ENCODE measurements at regions not wholly inside any gene's neighbourhood (a gene's known extent, or its start where the extent isn't known, plus 50 kb on each side); places are given as distances from the start of the nearest gene placed in this dataset.
"Not testable (repeated sequence)": the region's sequence is repeated elsewhere in the genome, so short reads cannot be mapped to it uniquely, and the experiment has no call there.

GRCh38 chr13:60280524-60280923 lies 116.5 kb upstream of the TDRD3 start:
- DNase-seq; in situ Hi-C loops (cut with MboI; ENCODE audit: low pct_unique_long_range_greater_than_20kb, low sequenced_read_pairs): not testable (repeated sequence)

- in situ Hi-C loops (cut with MboI; ENCODE audit: low pct_unique_long_range_greater_than_20kb, low sequenced_read_pairs), result no loop called here
- DNase-seq, result no peak
Observed at GRCh38 chr13:60282186-60282585, 114.8 kb upstream of the TDRD3 start.

GRCh38 chr13:60282708-60283107 lies 114.3 kb upstream of the TDRD3 start:
- in situ Hi-C loops (cut with MboI; ENCODE audit: low pct_unique_long_range_greater_than_20kb, low sequenced_read_pairs), result no loop called here
- DNase-seq, result no peak

- in situ Hi-C loops (cut with MboI; ENCODE audit: low pct_unique_long_range_greater_than_20kb, low sequenced_read_pairs), result no loop called here
- no peak for DNase-seq
Observed at GRCh38 chr13:60286707-60287106, 110.3 kb upstream of the TDRD3 start.

GRCh38 chr13:60288569-60288968 lies 108.5 kb upstream of the TDRD3 start:
- in situ Hi-C loops (cut with MboI; ENCODE audit: low pct_unique_long_range_greater_than_20kb, low sequenced_read_pairs), result no loop called here
- DNase-seq, result no peak

- no peak for DNase-seq
Observed at GRCh38 chr13:60303166-60303565, 93.9 kb upstream of the TDRD3 start.

GRCh38 chr13:60311527-60311926 lies 85.5 kb upstream of the TDRD3 start:
- in situ Hi-C loops (cut with MboI; ENCODE audit: low pct_unique_long_range_greater_than_20kb, low sequenced_read_pairs), result no loop called here
- DNase-seq, result no peak

More at GRCh38 chr13:60303166-60303565, 93.9 kb upstream of the TDRD3 start:
- in situ Hi-C loops (cut with MboI; ENCODE audit: low pct_unique_long_range_greater_than_20kb, low sequenced_read_pairs), result no loop called here

- no peak for DNase-seq
- in situ Hi-C loops (cut with MboI; ENCODE audit: low pct_unique_long_range_greater_than_20kb, low sequenced_read_pairs), result no loop called here
Observed at GRCh38 chr13:60312851-60313505, 84.0 kb upstream of the TDRD3 start.

GRCh38 chr13:60318186-60318585 lies 78.8 kb upstream of the TDRD3 start:
- DNase-seq, result no peak
- in situ Hi-C loops (cut with MboI; ENCODE audit: low pct_unique_long_range_greater_than_20kb, low sequenced_read_pairs), result no loop called here

- DNase-seq, result no peak
- in situ Hi-C loops (cut with MboI; ENCODE audit: low pct_unique_long_range_greater_than_20kb, low sequenced_read_pairs), result no loop called here
Observed at GRCh38 chr13:60324131-60324530, 72.9 kb upstream of the TDRD3 start.

GRCh38 chr13:60326273-60326672 lies 70.7 kb upstream of the TDRD3 start:
- in situ Hi-C loops (cut with MboI; ENCODE audit: low pct_unique_long_range_greater_than_20kb, low sequenced_read_pairs), result no loop called here

GRCh38 chr13:60327511-60327910 lies 69.5 kb upstream of the TDRD3 start:
- no peak for DNase-seq
- in situ Hi-C loops (cut with MboI; ENCODE audit: low pct_unique_long_range_greater_than_20kb, low sequenced_read_pairs), result no loop called here

More at GRCh38 chr13:60326273-60326672, 70.7 kb upstream of the TDRD3 start:
- DNase-seq, result peak; percentile 29

- in situ Hi-C loops (cut with MboI; ENCODE audit: low pct_unique_long_range_greater_than_20kb, low sequenced_read_pairs), result no loop called here
- DNase-seq, result no peak
Observed at GRCh38 chr13:60328073-60328472, 68.9 kb upstream of the TDRD3 start.

- in situ Hi-C loops (cut with MboI; ENCODE audit: low pct_unique_long_range_greater_than_20kb, low sequenced_read_pairs), result no loop called here
- DNase-seq, result peak; percentile 69
Observed at GRCh38 chr13:60329221-60329923, 67.6 kb upstream of the TDRD3 start.

GRCh38 chr13:60331249-60332012 lies 65.6 kb upstream of the TDRD3 start:
- in situ Hi-C loops (cut with MboI; ENCODE audit: low pct_unique_long_range_greater_than_20kb, low sequenced_read_pairs), result no loop called here
- DNase-seq, result no peak

- in situ Hi-C loops (cut with MboI; ENCODE audit: low pct_unique_long_range_greater_than_20kb, low sequenced_read_pairs), result no loop called here
- no peak for DNase-seq
Observed at GRCh38 chr13:60332682-60333081, 64.3 kb upstream of the TDRD3 start.

GRCh38 chr13:60334310-60334709 lies 62.7 kb upstream of the TDRD3 start:
- in situ Hi-C loops (cut with MboI; ENCODE audit: low pct_unique_long_range_greater_than_20kb, low sequenced_read_pairs), result no loop called here
- no peak for DNase-seq

GRCh38 chr13:60335531-60335930 lies 61.5 kb upstream of the TDRD3 start:
- no peak for DNase-seq
- in situ Hi-C loops (cut with MboI; ENCODE audit: low pct_unique_long_range_greater_than_20kb, low sequenced_read_pairs), result no loop called here

- in situ Hi-C loops (cut with MboI; ENCODE audit: low pct_unique_long_range_greater_than_20kb, low sequenced_read_pairs), result no loop called here
- no peak for DNase-seq
Observed at GRCh38 chr13:60338754-60339153, 58.3 kb upstream of the TDRD3 start.

GRCh38 chr13:60343978-60344377 lies 53.0 kb upstream of the TDRD3 start:
- DNase-seq, result no peak
- in situ Hi-C loops (cut with MboI; ENCODE audit: low pct_unique_long_range_greater_than_20kb, low sequenced_read_pairs), result no loop called here
